Stomach (tissue), 8 donors: ENCODE measurements at regions not wholly inside any gene's neighbourhood (a gene's known extent, or its start where the extent isn't known, plus 50 kb on each side); places are given as distances from the start of the nearest gene placed in this dataset.
"Not testable (repeated sequence)": the region's sequence is repeated elsewhere in the genome, so short reads cannot be mapped to it uniquely, and the experiment has no call there.

ENCODE experiments used
- DNase-seq, 2 donors: peaks; one replicate each; pipeline versions ENCODE4 v3.0.0 to v3.0.0-alpha.2; 2013 to 2019
- H3K27ac ChIP-seq, 5 donors: fragments of 200-600 bp in 4 of 5; sonication (generic) in 4 of 5; one replicate each; pipeline ENCODE4 v1.5.1; 2013 to 2019; ENCODE audit warnings: mild to moderate bottlenecking in 1 of 5, moderate library complexity in 1 of 5
- H3K27me3 ChIP-seq, 3 donors: fragments of 200-600 bp; sonication (generic); one replicate each; pipeline ENCODE4 v1.5.1; 2017 to 2019; ENCODE audit warnings: mixed run types in 1 of 3
- H3K36me3 ChIP-seq, 4 donors: fragments of 200-600 bp; sonication (generic); 1 replicate in 3 of 4; 2 replicates in 1 of 4; pipeline ENCODE4 v1.5.1; 2016 to 2019
- H3K4me1 ChIP-seq, 4 donors: fragments of 200-600 bp; sonication (generic); one replicate each; pipeline ENCODE4 v1.5.1; 2016 to 2019
- H3K4me3 ChIP-seq, 4 donors: fragments of 200-600 bp; sonication (generic) in 3 of 4; one replicate each; pipeline ENCODE4 v1.5.1; 2016 to 2019; ENCODE audit warnings: mild to moderate bottlenecking in 1 of 4
- H3K9me3 ChIP-seq, 4 donors: fragments of 200-600 bp; sonication (generic); one replicate each; pipeline ENCODE4 v1.5.1; 2016 to 2019
- CTCF ChIP-seq, 7 experiments: fragments of 450-650 bp in 4 of 7; fragments of 200-600 bp in 3 of 7; sonication (generic) in 3 of 7; IDR thresholded peaks; one replicate each; pipeline ENCODE4 v1.5.1; 2016 to 2019; ENCODE audit warnings: antibody characterized with exemption in 7 of 7, control low read depth in 2 of 7, mild to moderate bottlenecking in 1 of 7
- EP300 ChIP-seq: sonication (generic); formaldehyde crosslinking; IDR thresholded peaks from one replicate; pipeline ENCODE4 v1.6.1; 2017; ENCODE audit warnings: antibody characterized with exemption
- POLR2A ChIP-seq, 4 donors: fragments of 450-650 bp; IDR thresholded peaks; one replicate each; pipeline ENCODE4 v1.6.1; 2016; ENCODE audit warnings: antibody characterized with exemption in 4 of 4, control low read depth in 2 of 4, mild to moderate bottlenecking in 1 of 4, moderate library complexity in 1 of 4
- POLR2AphosphoS5 ChIP-seq, 3 donors: sonication (generic); formaldehyde crosslinking; IDR thresholded peaks; one replicate each; pipeline ENCODE4 v1.6.1; 2016; ENCODE audit warnings: antibody characterized with exemption in 3 of 3
- WGBS, 5 donors: extraction: QIAGEN DNeasy Blood & Tissue Kit in 3 of 5; methylation state at CpG; one replicate each; pipeline versions ENCODE4 v1.1.5 to v1.1.7; 2013 to 2018; 5-methylcytosine and 5-hydroxymethylcytosine counted together
- intact Hi-C: fragments of 100-400 bp; cut with DNase I; formaldehyde crosslinking; loops from one replicate; pipeline ENCODE4 v1.15.1; 2023; ENCODE audit warnings: low total_unique reads
- donor health status: healthy with polysubstance abuse.
- donor health status: Bipolar disorder and iron deficiency.
- donor health status: healthy.

- Histone ChIP-seq H3K4me3 (no peak overlapping the region), H3K27me3 (no peaks in the 10 kb centered on the region), H3K36me3 (no peaks in the 10 kb centered on the region), H3K27ac (no peak overlapping the region), H3K4me1 (no peaks in the 10 kb centered on the region), H3K9me3 (no peaks in the 10 kb centered on the region)
- intact Hi-C loops: no loop called here
- TF ChIP-seq CTCF (IDR thresholded peaks at IDR 0.05) (no peak), POLR2AphosphoS5 (IDR thresholded peaks at IDR 0.05) (no peak), POLR2A (IDR thresholded peaks at IDR 0.05) (no peak), EP300 (no peak)
- no peak for DNase-seq
Measured at GRCh38 chr6:119834418-119834817, 484.9 kb upstream of the MAN1A1 start.

GRCh38 chr6:119832411-119832810 is 482.9 kb upstream of the MAN1A1 start:
- H3K27me3 ChIP-seq: no peaks in the 10 kb centered on the region
- WGBS, 5 donors: 66 to 78% (median 72%) methylated on average over 1 of the region's 1 CpG
- DNase-seq: no peak
- no peak overlapping the region for H3K4me3 ChIP-seq
- no peaks in the 10 kb centered on the region for H3K4me1 ChIP-seq
- intact Hi-C loops: no loop called here
- H3K27ac ChIP-seq: no peak overlapping the region
- H3K36me3 ChIP-seq: no peaks in the 10 kb centered on the region
- peaks cover 0 to 5% (median 0%) of the 10 kb centered on the region in 4 donors for H3K9me3 ChIP-seq
- TF ChIP-seq CTCF (IDR thresholded peaks at IDR 0.05) (no peak), EP300 (no peak), POLR2A (IDR thresholded peaks at IDR 0.05) (no peak), POLR2AphosphoS5 (IDR thresholded peaks at IDR 0.05) (no peak)

GRCh38 chr6:119830494-119831295 is 481.1 kb upstream of the MAN1A1 start:
- H3K27ac ChIP-seq: no peak overlapping the region
- DNase-seq: peak in 1 of 2 donors; percentile 11
- H3K4me1 ChIP-seq: no peaks in the 10 kb centered on the region
- intact Hi-C loops: no loop called here
- TF ChIP-seq POLR2A (IDR thresholded peaks at IDR 0.05) (no peak), POLR2AphosphoS5 (IDR thresholded peaks at IDR 0.05) (no peak), EP300 (no peak), CTCF (IDR thresholded peaks at IDR 0.05) (no peak)
- WGBS, 5 donors: 67 to 81% (median 71%) methylated on average over 5 of the region's 5 CpGs
- H3K9me3 ChIP-seq: peaks cover 0 to 6% (median 0%) of the 10 kb centered on the region in 4 donors
- H3K36me3 ChIP-seq: no peaks in the 10 kb centered on the region
- H3K27me3 ChIP-seq: no peaks in the 10 kb centered on the region
- no peak overlapping the region for H3K4me3 ChIP-seq

GRCh38 chr6:119830069-119830468 is 480.5 kb upstream of the MAN1A1 start:
- no peaks in the 10 kb centered on the region for H3K4me1 ChIP-seq
- WGBS, 5 donors: 67 to 80% (median 70%) methylated on average over 1 of the region's 1 CpG
- intact Hi-C loops: no loop called here
- no peak for TF ChIP-seq POLR2A (IDR thresholded peaks at IDR 0.05)
- TF ChIP-seq EP300: no peak
- TF ChIP-seq POLR2AphosphoS5 (IDR thresholded peaks at IDR 0.05): no peak
- TF ChIP-seq CTCF (IDR thresholded peaks at IDR 0.05): no peak
- H3K27ac ChIP-seq: no peak overlapping the region
- no peaks in the 10 kb centered on the region for H3K36me3 ChIP-seq
- no peak overlapping the region for H3K4me3 ChIP-seq
- H3K27me3 ChIP-seq: no peaks in the 10 kb centered on the region
- no peak for DNase-seq
- peaks cover 0 to 6% (median 0%) of the 10 kb centered on the region in 4 donors for H3K9me3 ChIP-seq

GRCh38 chr6:119829499-119829898 is 479.9 kb upstream of the MAN1A1 start:
- 86 to 92% (median 89%) methylated on average over 4 of the region's 4 CpGs for WGBS, 5 donors

More at GRCh38 chr6:119829499-119829898, 479.9 kb upstream of the MAN1A1 start:
- H3K27me3 ChIP-seq, H3K9me3 ChIP-seq, H3K4me3 ChIP-seq, H3K36me3 ChIP-seq, intact Hi-C loops, H3K27ac ChIP-seq, H3K4me1 ChIP-seq, DNase-seq: not testable (repeated sequence)
